H9 (cell line): ENCODE measurements at regions not wholly inside any gene's neighbourhood (a gene's known extent, or its start where the extent isn't known, plus 50 kb on each side); places are given as distances from the start of the nearest gene placed in this dataset.

Source experiments
- DNase-seq: peaks from one replicate; pipeline ENCODE4 v3.0.0-alpha.2; 2017
- H2AFZ ChIP-seq: one replicate; pipeline ENCODE4 v1.6.1; 2013; ENCODE audit warnings: mild to moderate bottlenecking, low read length, control low read depth, moderate library complexity
- H2AK5ac ChIP-seq: 2 replicates; pipeline ENCODE4 v1.6.1; 2013; ENCODE audit warnings: low read length, control low read depth, mixed read lengths; ENCODE audit not compliant: insufficient read length
- H2BK120ac ChIP-seq: one replicate; pipeline ENCODE4 v1.6.1; 2013; ENCODE audit warnings: low read depth, mild to moderate bottlenecking, low read length, control low read depth, inconsistent platforms; ENCODE audit not compliant: poor library complexity, severe bottlenecking
- H2BK12ac ChIP-seq: 2 replicates; pipeline ENCODE4 v1.6.1; 2013; ENCODE audit warnings: low read length, control low read depth, mixed read lengths, low read depth; ENCODE audit not compliant: insufficient read length
- H2BK15ac ChIP-seq: 2 replicates; pipeline ENCODE4 v1.6.1; 2013; ENCODE audit warnings: low read depth, low read length, control low read depth
- H2BK20ac ChIP-seq: one replicate; pipeline ENCODE4 v1.6.1; 2013; ENCODE audit warnings: low read depth, mild to moderate bottlenecking, low read length, control low read depth, inconsistent platforms; ENCODE audit not compliant: poor library complexity, severe bottlenecking
- H2BK5ac ChIP-seq: 2 replicates; pipeline ENCODE4 v1.6.1; 2013; ENCODE audit warnings: low read length, control low read depth, mixed read lengths; ENCODE audit not compliant: insufficient read length
- H3K14ac ChIP-seq: 2 replicates; pipeline ENCODE4 v1.6.1; 2013; ENCODE audit warnings: low read length, control low read depth; ENCODE audit not compliant: insufficient read depth
- H3K18ac ChIP-seq: 2 replicates; pipeline ENCODE4 v1.6.1; 2013; ENCODE audit warnings: low read depth, mild to moderate bottlenecking, mixed read lengths, low read length, control low read depth; ENCODE audit not compliant: insufficient read length
- H3K23ac ChIP-seq: 2 replicates; pipeline ENCODE4 v1.6.1; 2013; ENCODE audit warnings: low read length, control low read depth, mixed read lengths, low read depth; ENCODE audit not compliant: insufficient read length
- H3K23me2 ChIP-seq: 2 replicates; pipeline ENCODE4 v1.6.1; 2013; ENCODE audit warnings: low read depth, mild to moderate bottlenecking, mixed read lengths, low read length, control low read depth; ENCODE audit not compliant: insufficient read length, poor library complexity, severe bottlenecking
- H3K27ac ChIP-seq: 2 replicates; pipeline ENCODE4 v1.5.1; 2013; ENCODE audit warnings: low read length, control low read depth, mixed read lengths, low read depth; ENCODE audit not compliant: insufficient read length
- H3K27me3 ChIP-seq: 2 replicates; pipeline ENCODE4 v1.6.1; 2013; ENCODE audit warnings: low read length, control low read depth, inconsistent platforms; ENCODE audit not compliant: insufficient read depth
- H3K4ac ChIP-seq: 2 replicates; pipeline ENCODE4 v1.6.1; 2013; ENCODE audit warnings: low read depth, mild to moderate bottlenecking, control low read depth, inconsistent platforms, low read length, moderate library complexity
- H3K4me1 ChIP-seq: 2 replicates; pipeline ENCODE4 v1.6.1; 2013; ENCODE audit warnings: low read length, control low read depth, inconsistent platforms; ENCODE audit not compliant: insufficient read depth
- H3K4me2 ChIP-seq: 2 replicates; pipeline ENCODE4 v1.6.1; 2013; ENCODE audit warnings: low read length, control low read depth, mixed read lengths; ENCODE audit not compliant: insufficient read length, insufficient read depth
- H3K56ac ChIP-seq: 2 replicates; pipeline ENCODE4 v1.6.1; 2013; ENCODE audit warnings: low read depth, mild to moderate bottlenecking, mixed read lengths, low read length, control low read depth; ENCODE audit not compliant: insufficient read length
- H3K79me1 ChIP-seq: 2 replicates; pipeline ENCODE4 v1.6.1; 2013; ENCODE audit warnings: low read depth, mild to moderate bottlenecking, moderate library complexity, low read length, control low read depth, inconsistent platforms; ENCODE audit not compliant: insufficient read depth, poor library complexity, severe bottlenecking
- H3K79me2 ChIP-seq: 2 replicates; pipeline ENCODE4 v1.6.1; 2013; ENCODE audit warnings: low read length, control low read depth, inconsistent platforms; ENCODE audit not compliant: insufficient read depth
- H3K9ac ChIP-seq: 2 replicates; pipeline ENCODE4 v1.6.1; 2013; ENCODE audit warnings: low read length, control low read depth, mixed read lengths; ENCODE audit not compliant: insufficient read length; ENCODE audit errors: extremely low read depth
- H3K9me3 ChIP-seq: one replicate; pipeline ENCODE4 v1.6.1; 2013; ENCODE audit warnings: low read depth, low read length, inconsistent platforms; ENCODE audit not compliant: control insufficient read depth
- H3T11ph ChIP-seq: one replicate; pipeline ENCODE4 v1.6.1; 2013; ENCODE audit warnings: mild to moderate bottlenecking, low read length, control low read depth, inconsistent platforms
- H4K20me1 ChIP-seq: one replicate; pipeline ENCODE4 v1.6.1; 2013; ENCODE audit not compliant: control insufficient read depth, insufficient read length, insufficient read depth
- H4K5ac ChIP-seq: 2 replicates; pipeline ENCODE4 v1.6.1; 2013; ENCODE audit warnings: low read depth, mild to moderate bottlenecking, mixed read lengths, low read length, control low read depth; ENCODE audit not compliant: insufficient read length
- H4K8ac ChIP-seq: replicated peaks from 2 replicates; pipeline ENCODE4 v1.6.1; 2013; ENCODE audit warnings: low read length, control low read depth, mixed read lengths, low read depth; ENCODE audit not compliant: insufficient read length
- H4K91ac ChIP-seq: 2 replicates; pipeline ENCODE4 v1.6.1; 2013; ENCODE audit warnings: low read depth, mild to moderate bottlenecking, moderate library complexity, mixed read lengths, low read length, control low read depth; ENCODE audit not compliant: insufficient read length
- H3K27ac Mint-ChIP-seq, 3 experiments: 2 replicates in 2 of 3; 3 replicates in 1 of 3; pipeline ENCODE4 v1.8.0; 2020 to 2021; ENCODE audit warnings: mixed read lengths in 3 of 3, mild to moderate bottlenecking in 1 of 3, moderate library complexity in 1 of 3
- H3K27me3 Mint-ChIP-seq: 2 replicates; pipeline ENCODE4 v1.8.0; 2021; ENCODE audit warnings: low read depth, mild to moderate bottlenecking, moderate library complexity, mixed read lengths
- H3K36me3 Mint-ChIP-seq, 3 experiments: 2 replicates in 2 of 3; 3 replicates in 1 of 3; pipeline ENCODE4 v1.8.0; 2020 to 2021; ENCODE audit warnings: low read depth in 3 of 3, mixed read lengths in 3 of 3; ENCODE audit not compliant: insufficient read depth in 1 of 3
- H3K4me1 Mint-ChIP-seq, 2 experiments: 2 replicates each; pipeline ENCODE4 v1.8.0; 2020; ENCODE audit warnings: mixed read lengths in 2 of 2
- H3K4me3 Mint-ChIP-seq, 2 experiments: 2 replicates in 1 of 2; 3 replicates in 1 of 2; pipeline ENCODE4 v1.8.0; 2020 to 2021; ENCODE audit warnings: mild to moderate bottlenecking in 2 of 2, mixed read lengths in 2 of 2, moderate library complexity in 1 of 2
- H3K9me3 Mint-ChIP-seq, 2 experiments: 2 replicates in 1 of 2; 3 replicates in 1 of 2; pipeline ENCODE4 v1.8.0; 2020; ENCODE audit warnings: mild to moderate bottlenecking in 2 of 2, mixed read lengths in 2 of 2, moderate library complexity in 1 of 2
- WGBS: extraction: QIAGEN DNeasy Blood & Tissue Kit; methylation state at CpG from one replicate; pipeline ENCODE4 v1.1.7; 2013; ENCODE audit warnings: missing lambda C conversion rate, low lambda C conversion rate, mixed read lengths; ENCODE audit not compliant: insufficient read length; ENCODE audit errors: extremely low coverage; 5-methylcytosine and 5-hydroxymethylcytosine counted together
- TF ChIP-seq, protein P1 (sequence below): fragments of 200-600 bp; sonication (generic); conservative IDR thresholded peaks from 3 replicates; pipeline ENCODE4 v1.8.0; 2021; ENCODE audit warnings: antibody characterized with exemption, mild to moderate bottlenecking

DNA sequence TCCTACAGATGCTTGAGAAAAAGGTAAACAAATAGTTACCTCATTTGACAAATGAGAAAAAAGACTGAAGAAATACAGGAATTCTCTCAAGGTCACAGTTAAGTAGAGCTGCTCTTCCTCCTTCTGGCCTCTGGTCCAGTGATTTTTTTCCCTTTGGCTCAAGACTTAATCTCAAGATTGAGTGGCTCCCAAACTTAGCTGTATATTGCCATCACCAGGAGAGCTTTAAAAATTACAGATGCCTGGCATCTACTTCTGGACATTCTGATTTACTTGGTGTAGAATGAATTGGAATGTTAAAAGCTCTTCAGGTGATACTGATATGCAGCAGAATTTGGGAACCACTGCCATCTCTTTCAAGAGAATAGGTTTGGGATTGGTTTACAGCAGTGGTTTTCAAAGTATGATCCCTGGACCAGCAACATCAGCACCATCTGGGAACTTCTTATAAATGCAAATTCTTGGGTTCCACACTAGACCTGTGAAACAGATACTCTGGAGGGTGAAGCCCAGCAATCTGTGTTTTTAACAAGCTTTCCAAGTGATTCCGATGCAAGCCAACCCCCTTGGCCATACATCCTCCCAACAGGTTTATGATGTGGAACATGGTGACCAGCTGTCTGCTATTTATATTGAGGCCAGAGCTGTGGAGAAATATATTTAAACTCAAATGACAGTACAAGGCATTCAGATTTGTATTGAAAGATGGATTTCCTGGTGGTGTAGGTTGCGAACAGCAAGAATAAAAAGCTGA, 333.0 kb upstream of the RARB start:
- H2AFZ ChIP-seq = no peak overlapping the region
- H3T11ph ChIP-seq = no peak overlapping the region
- H3K27ac ChIP-seq = no peak overlapping the region
- no peak overlapping the region for H2AK5ac ChIP-seq
- H3K27ac Mint-ChIP-seq = no peak overlapping the region
- no peaks in the 10 kb centered on the region for H3K27me3 Mint-ChIP-seq
- H2BK20ac ChIP-seq = no peak overlapping the region
- no peak overlapping the region for H2BK120ac ChIP-seq
- no peaks in the 10 kb centered on the region for H3K79me1 ChIP-seq
- WGBS = no CpG with 5 or more reads among the region's 2 CpGs
- H3K23me2 ChIP-seq = no peaks in the 10 kb centered on the region
- H3K18ac ChIP-seq = no peak overlapping the region
- TF ChIP-seq, protein P1, sequence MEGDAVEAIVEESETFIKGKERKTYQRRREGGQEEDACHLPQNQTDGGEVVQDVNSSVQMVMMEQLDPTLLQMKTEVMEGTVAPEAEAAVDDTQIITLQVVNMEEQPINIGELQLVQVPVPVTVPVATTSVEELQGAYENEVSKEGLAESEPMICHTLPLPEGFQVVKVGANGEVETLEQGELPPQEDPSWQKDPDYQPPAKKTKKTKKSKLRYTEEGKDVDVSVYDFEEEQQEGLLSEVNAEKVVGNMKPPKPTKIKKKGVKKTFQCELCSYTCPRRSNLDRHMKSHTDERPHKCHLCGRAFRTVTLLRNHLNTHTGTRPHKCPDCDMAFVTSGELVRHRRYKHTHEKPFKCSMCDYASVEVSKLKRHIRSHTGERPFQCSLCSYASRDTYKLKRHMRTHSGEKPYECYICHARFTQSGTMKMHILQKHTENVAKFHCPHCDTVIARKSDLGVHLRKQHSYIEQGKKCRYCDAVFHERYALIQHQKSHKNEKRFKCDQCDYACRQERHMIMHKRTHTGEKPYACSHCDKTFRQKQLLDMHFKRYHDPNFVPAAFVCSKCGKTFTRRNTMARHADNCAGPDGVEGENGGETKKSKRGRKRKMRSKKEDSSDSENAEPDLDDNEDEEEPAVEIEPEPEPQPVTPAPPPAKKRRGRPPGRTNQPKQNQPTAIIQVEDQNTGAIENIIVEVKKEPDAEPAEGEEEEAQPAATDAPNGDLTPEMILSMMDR = no peak
- no peak overlapping the region for H4K8ac ChIP-seq
- H3K4me1 Mint-ChIP-seq = peaks cover 7 to 25% of the 10 kb centered on the region in 2 experiments
- H3K56ac ChIP-seq = no peak overlapping the region
- no peaks in the 10 kb centered on the region for H3K9me3 ChIP-seq
- no peak overlapping the region for H2BK5ac ChIP-seq
- no peaks in the 10 kb centered on the region; a peak in 1 of 7 replicates for H3K36me3 Mint-ChIP-seq
- no peaks in the 10 kb centered on the region; the same call in 1 of the 2 replicates for H3K4me1 ChIP-seq
- no peak overlapping the region for H3K23ac ChIP-seq
- no peaks in the 10 kb centered on the region for H3K79me2 ChIP-seq
- no peak overlapping the region for H3K4ac ChIP-seq
- H3K14ac ChIP-seq = no peak overlapping the region
- no peaks in the 10 kb centered on the region for H4K20me1 ChIP-seq
- H2BK15ac ChIP-seq = no peak overlapping the region
- H3K4me3 Mint-ChIP-seq = no peak overlapping the region
- no peaks in the 10 kb centered on the region for H3K27me3 ChIP-seq
- H3K9ac ChIP-seq = no peak overlapping the region
- no peaks in the 10 kb centered on the region; a peak in 1 of 5 replicates for H3K9me3 Mint-ChIP-seq
- H4K5ac ChIP-seq = no peak overlapping the region
- no peak overlapping the region for H3K4me2 ChIP-seq
- no peak overlapping the region for H2BK12ac ChIP-seq
- no peak overlapping the region for H4K91ac ChIP-seq
- DNase-seq = no peak
